Mesendoderm (in vitro differentiated cells): ENCODE measurements at regions not wholly inside any gene's neighbourhood (a gene's known extent, or its start where the extent isn't known, plus 50 kb on each side); places are given as distances from the start of the nearest gene placed in this dataset.

Experiments used
- DNase-seq: peaks from one replicate; pipeline ENCODE4 v3.0.0; 2013
- H2AK5ac ChIP-seq: 2 replicates; pipeline ENCODE4 v1.6.1; 2013; ENCODE audit warnings: low read length, inconsistent platforms
- H2BK120ac ChIP-seq: 2 replicates; pipeline ENCODE4 v1.6.1; 2013; ENCODE audit warnings: low read depth, mild to moderate bottlenecking, low read length, moderate library complexity, mixed read lengths
- H2BK15ac ChIP-seq: replicated peaks from 2 replicates; pipeline ENCODE4 v1.6.1; 2013; ENCODE audit warnings: low read depth, mild to moderate bottlenecking, moderate library complexity
- H2BK5ac ChIP-seq: 2 replicates; pipeline ENCODE4 v1.6.1; 2013; ENCODE audit warnings: low read length, inconsistent platforms
- H3K18ac ChIP-seq: 2 replicates; pipeline ENCODE4 v1.6.1; 2013; ENCODE audit warnings: mild to moderate bottlenecking, low read length, mixed read lengths
- H3K23ac ChIP-seq: one replicate; pipeline ENCODE4 v1.6.1; 2013; ENCODE audit warnings: low read length
- H3K27ac ChIP-seq: 2 replicates; pipeline ENCODE4 v1.5.1; 2013; ENCODE audit warnings: low read depth, mild to moderate bottlenecking, inconsistent platforms, low read length, moderate library complexity
- H3K27me3 ChIP-seq: 2 replicates; pipeline ENCODE4 v1.6.1; 2013; ENCODE audit warnings: low read length, control low read depth, mild to moderate bottlenecking, inconsistent platforms; ENCODE audit not compliant: insufficient read depth, poor library complexity
- H3K36me3 ChIP-seq: 2 replicates; pipeline ENCODE4 v1.6.1; 2013; ENCODE audit warnings: low read length, inconsistent platforms; ENCODE audit not compliant: control insufficient read depth, insufficient read depth
- H3K4ac ChIP-seq: one replicate; pipeline ENCODE4 v1.6.1; 2013; ENCODE audit warnings: low read depth, mild to moderate bottlenecking, low read length, moderate library complexity
- H3K4me1 ChIP-seq: 2 replicates; pipeline ENCODE4 v1.6.1; 2013; ENCODE audit warnings: low read depth, low read length, inconsistent platforms; ENCODE audit not compliant: control insufficient read depth
- H3K4me2 ChIP-seq: 2 replicates; pipeline ENCODE4 v1.6.1; 2013; ENCODE audit warnings: low read length
- H3K4me3 ChIP-seq: 2 replicates; pipeline ENCODE4 v1.5.1; 2013; ENCODE audit warnings: mild to moderate bottlenecking, low read length
- H3K56ac ChIP-seq: one replicate; pipeline ENCODE4 v1.6.1; 2013; ENCODE audit warnings: low read length
- H3K79me1 ChIP-seq: 2 replicates; pipeline ENCODE4 v1.6.1; 2013; ENCODE audit warnings: low read length, inconsistent platforms
- H3K79me2 ChIP-seq: 2 replicates; pipeline ENCODE4 v1.6.1; 2013; ENCODE audit warnings: mild to moderate bottlenecking, low read length; ENCODE audit not compliant: control insufficient read depth, insufficient read depth
- H3K9ac ChIP-seq: 2 replicates; pipeline ENCODE4 v1.6.1; 2013; ENCODE audit warnings: low read length, inconsistent platforms
- H4K5ac ChIP-seq: one replicate; pipeline ENCODE4 v1.6.1; 2013; ENCODE audit warnings: low read length
- H4K8ac ChIP-seq: one replicate; pipeline ENCODE4 v1.6.1; 2013; ENCODE audit warnings: low read depth, mild to moderate bottlenecking, control low read depth, low read length, moderate library complexity
- WGBS: extraction: QIAGEN DNeasy Blood & Tissue Kit; methylation state at CpG from one replicate; pipeline ENCODE4 v1.1.7; 2013; ENCODE audit warnings: low lambda C conversion rate, missing lambda C conversion rate; ENCODE audit not compliant: insufficient coverage; ENCODE audit errors: extremely low coverage; 5-methylcytosine and 5-hydroxymethylcytosine counted together

- no peaks in the 10 kb centered on the region for H3K79me1 ChIP-seq
- no peak overlapping the region for H3K4me3 ChIP-seq
- H3K56ac ChIP-seq = no peak overlapping the region
- H4K8ac ChIP-seq = no peak overlapping the region
- no peak overlapping the region for H4K5ac ChIP-seq
- H3K27me3 ChIP-seq = no peaks in the 10 kb centered on the region
- no peak overlapping the region for H3K4me2 ChIP-seq
- no peak overlapping the region for H3K27ac ChIP-seq
- H3K18ac ChIP-seq = no peak overlapping the region
- H3K9ac ChIP-seq = no peak overlapping the region
- H2AK5ac ChIP-seq = no peak overlapping the region
- no peak overlapping the region for H3K4ac ChIP-seq
- no peak for DNase-seq
- no peaks in the 10 kb centered on the region for H3K4me1 ChIP-seq
- H2BK5ac ChIP-seq = no peak overlapping the region
- no peak overlapping the region for H3K23ac ChIP-seq
- no CpG with 5 or more reads among the region's 2 CpGs for WGBS
- H3K36me3 ChIP-seq = no peaks in the 10 kb centered on the region
- H3K79me2 ChIP-seq = no peaks in the 10 kb centered on the region
- H2BK120ac ChIP-seq = no peak overlapping the region
- H2BK15ac ChIP-seq = no peak overlapping the region
Measured at GRCh38 chr12:111219440-111219839, 149.5 kb downstream of the PHETA1 start.

DNA sequence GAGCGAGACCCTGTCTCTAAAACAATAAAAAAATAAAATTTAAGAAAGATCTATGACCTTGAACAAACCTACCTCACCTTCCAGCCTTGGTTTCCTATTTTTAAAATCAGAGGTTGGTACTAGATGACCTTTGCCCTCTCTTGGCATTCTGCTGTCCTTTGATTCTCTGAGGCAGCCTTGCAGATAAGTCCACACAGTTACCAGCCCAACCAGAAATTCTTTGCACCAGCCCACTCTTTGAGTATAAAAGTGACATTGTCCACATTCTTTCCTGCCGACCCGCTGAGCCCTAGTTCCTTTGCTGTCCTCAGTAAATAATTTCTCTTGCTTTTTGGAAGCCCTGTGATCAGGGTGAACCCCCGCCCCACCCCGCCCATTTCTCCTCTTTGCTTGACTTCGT, 150.4 kb downstream of the PHETA1 start:
- H3K9ac ChIP-seq = no peak overlapping the region
- peak; percentile 47 for DNase-seq
- no peaks in the 10 kb centered on the region for H3K79me2 ChIP-seq
- H3K56ac ChIP-seq = no peak overlapping the region
- no CpG with 5 or more reads among the region's 6 CpGs for WGBS
- H3K18ac ChIP-seq = no peak overlapping the region
- H2AK5ac ChIP-seq = no peak overlapping the region
- H4K8ac ChIP-seq = no peak overlapping the region
- H3K27me3 ChIP-seq = no peaks in the 10 kb centered on the region
- no peaks in the 10 kb centered on the region for H3K36me3 ChIP-seq
- H2BK5ac ChIP-seq = no peak overlapping the region
- H3K23ac ChIP-seq = no peak overlapping the region
- H3K4me3 ChIP-seq = no peak overlapping the region
- no peak overlapping the region for H2BK120ac ChIP-seq
- H3K79me1 ChIP-seq = no peaks in the 10 kb centered on the region
- H4K5ac ChIP-seq = no peak overlapping the region
- H3K4me1 ChIP-seq = no peaks in the 10 kb centered on the region
- no peak overlapping the region for H3K4me2 ChIP-seq
- no peak overlapping the region for H2BK15ac ChIP-seq
- H3K27ac ChIP-seq = no peak overlapping the region
- no peak overlapping the region for H3K4ac ChIP-seq

GRCh38 chr12:111216387-111217159, 152.3 kb downstream of the PHETA1 start:
- WGBS = no CpG with 5 or more reads among the region's 13 CpGs
- peak; percentile 21 for DNase-seq
- Histone ChIP-seq H3K4me1 (no peaks in the 10 kb centered on the region), H3K4me2 (no peak overlapping the region), H3K9ac (no peak overlapping the region), H3K18ac (no peak overlapping the region), H3K23ac (no peak overlapping the region), H2BK15ac (no peak overlapping the region), H4K5ac (no peak overlapping the region), H3K56ac (no peak overlapping the region), H2BK5ac (no peak overlapping the region), H3K27ac (no peak overlapping the region), H3K4ac (no peak overlapping the region), H3K27me3 (no peaks in the 10 kb centered on the region), H4K8ac (no peak overlapping the region), H3K4me3 (no peak overlapping the region), H3K36me3 (no peaks in the 10 kb centered on the region), H3K79me1 (no peaks in the 10 kb centered on the region), H2BK120ac (no peak overlapping the region), H3K79me2 (no peaks in the 10 kb centered on the region), H2AK5ac (no peak overlapping the region)

GRCh38 chr12:111215881-111216280, 153.0 kb downstream of the PHETA1 start:
- WGBS = no CpG with 5 or more reads among the region's 12 CpGs
- H3K18ac ChIP-seq = no peak overlapping the region

DNA sequence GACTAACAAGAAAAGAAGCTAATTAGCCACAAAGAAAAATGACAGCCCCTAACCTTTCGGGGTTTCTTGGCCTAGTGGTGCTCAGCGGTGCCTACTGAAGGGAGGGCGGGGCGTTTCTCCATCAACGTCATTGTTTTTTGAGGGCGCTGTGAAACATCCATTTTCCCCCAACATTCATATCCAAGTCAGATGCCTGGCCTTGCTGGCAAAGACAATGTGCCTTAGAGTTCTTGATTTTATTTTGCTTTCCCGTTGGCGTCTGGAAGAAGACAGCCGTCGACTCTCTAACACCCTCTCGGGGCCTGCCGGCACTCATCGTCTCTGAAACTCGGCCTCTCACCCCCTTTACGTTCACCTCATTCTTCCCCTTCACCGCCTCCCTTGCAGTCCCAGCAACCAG, 154.5 kb downstream of the PHETA1 start:
- Histone ChIP-seq H3K79me2 (no peaks in the 10 kb centered on the region), H3K4me2 (no peak overlapping the region), H3K9ac (no peak overlapping the region), H2BK15ac (no peak overlapping the region), H3K36me3 (no peaks in the 10 kb centered on the region), H3K23ac (no peak overlapping the region), H3K79me1 (no peaks in the 10 kb centered on the region), H3K56ac (no peak overlapping the region), H2BK5ac (no peak overlapping the region), H2AK5ac (no peak overlapping the region), H2BK120ac (no peak overlapping the region), H3K18ac (no peak overlapping the region), H3K4ac (no peak overlapping the region), H4K8ac (no peak overlapping the region), H3K27ac (no peak overlapping the region), H4K5ac (no peak overlapping the region), H3K27me3 (no peaks in the 10 kb centered on the region), H3K4me3 (no peak overlapping the region), H3K4me1 (no peaks in the 10 kb centered on the region)
- DNase-seq = no peak
- no CpG with 5 or more reads among the region's 16 CpGs for WGBS

More at GRCh38 chr12:111215881-111216280, 153.0 kb downstream of the PHETA1 start:
- no peak overlapping the region for H2BK120ac ChIP-seq
- no peak overlapping the region for H2AK5ac ChIP-seq
- no peaks in the 10 kb centered on the region for H3K36me3 ChIP-seq
- no peaks in the 10 kb centered on the region for H3K79me1 ChIP-seq
- H4K5ac ChIP-seq = no peak overlapping the region
- H3K9ac ChIP-seq = no peak overlapping the region
- H3K4ac ChIP-seq = no peak overlapping the region
- no peaks in the 10 kb centered on the region for H3K79me2 ChIP-seq
- no peak overlapping the region for H3K27ac ChIP-seq
- no peak overlapping the region for H3K56ac ChIP-seq
- DNase-seq = no peak
- no peak overlapping the region for H4K8ac ChIP-seq
- H3K4me3 ChIP-seq = no peak overlapping the region
- H2BK5ac ChIP-seq = no peak overlapping the region
- no peak overlapping the region for H3K4me2 ChIP-seq
- no peaks in the 10 kb centered on the region for H3K27me3 ChIP-seq
- H2BK15ac ChIP-seq = no peak overlapping the region
- no peak overlapping the region for H3K23ac ChIP-seq
- no peaks in the 10 kb centered on the region for H3K4me1 ChIP-seq

- H3K23ac ChIP-seq = no peak overlapping the region
- no peak overlapping the region for H3K27ac ChIP-seq
- no peaks in the 10 kb centered on the region for H3K27me3 ChIP-seq
- H2BK5ac ChIP-seq = no peak overlapping the region
- H4K5ac ChIP-seq = no peak overlapping the region
- H3K4me2 ChIP-seq = no peak overlapping the region
- WGBS = no CpG with 5 or more reads among the region's 5 CpGs
- no peak overlapping the region for H2AK5ac ChIP-seq
- H2BK120ac ChIP-seq = no peak overlapping the region
- H3K4me3 ChIP-seq = no peak overlapping the region
- no peaks in the 10 kb centered on the region for H3K36me3 ChIP-seq
- H2BK15ac ChIP-seq = no peak overlapping the region
- no peak for DNase-seq
- no peak overlapping the region for H3K4ac ChIP-seq
- no peak overlapping the region for H4K8ac ChIP-seq
- no peaks in the 10 kb centered on the region for H3K79me1 ChIP-seq
- H3K56ac ChIP-seq = no peak overlapping the region
- H3K79me2 ChIP-seq = no peaks in the 10 kb centered on the region
- no peaks in the 10 kb centered on the region for H3K4me1 ChIP-seq
- H3K18ac ChIP-seq = no peak overlapping the region
- H3K9ac ChIP-seq = no peak overlapping the region
Measured at GRCh38 chr12:111213561-111213960, 155.3 kb downstream of the PHETA1 start.
